Osteoblast (primary cell): ENCODE measurements at regions not wholly inside any gene's neighbourhood (a gene's known extent, or its start where the extent isn't known, plus 50 kb on each side); places are given as distances from the start of the nearest gene placed in this dataset.
"Not testable (repeated sequence)": the region's sequence is repeated elsewhere in the genome, so short reads cannot be mapped to it uniquely, and the experiment has no call there.

Experiments
- DNase-seq: peaks from one replicate; pipeline ENCODE4 v3.0.0; 2011; ENCODE audit warnings: low spot score, mixed read lengths; ENCODE audit not compliant: insufficient read length; ENCODE audit errors: missing footprints
- H2AFZ ChIP-seq: 2 replicates; pipeline ENCODE4 v1.6.0; 2011; ENCODE audit warnings: mild to moderate bottlenecking, low read length
- H3K27ac ChIP-seq: 2 replicates; pipeline ENCODE4 v1.5.1; 2011; ENCODE audit warnings: mild to moderate bottlenecking, low read depth, low read length, moderate library complexity
- H3K27me3 ChIP-seq: 2 replicates; pipeline ENCODE4 v1.6.0; 2012; ENCODE audit warnings: mild to moderate bottlenecking, control low read depth, inconsistent platforms, low read length, moderate library complexity; ENCODE audit not compliant: insufficient read depth
- H3K36me3 ChIP-seq: 2 replicates; pipeline ENCODE4 v1.5.1; 2011; ENCODE audit warnings: mild to moderate bottlenecking, low read length, control low read depth, moderate library complexity; ENCODE audit not compliant: insufficient read depth
- H3K4me1 ChIP-seq: 2 replicates; pipeline ENCODE4 v1.5.1; 2011; ENCODE audit warnings: mild to moderate bottlenecking, low read length, control low read depth, moderate library complexity; ENCODE audit not compliant: insufficient read depth
- H3K4me2 ChIP-seq: 2 replicates; pipeline ENCODE4 v1.6.0; 2011; ENCODE audit warnings: mild to moderate bottlenecking, low read length; ENCODE audit not compliant: insufficient read depth
- H3K4me3 ChIP-seq: fragments of 200-600 bp; sonication (generic); 3 replicates; pipeline ENCODE4 v1.5.1; 2012; ENCODE audit warnings: mild to moderate bottlenecking, low read length, inconsistent platforms; ENCODE audit not compliant: insufficient read depth
- H3K79me2 ChIP-seq: 2 replicates; pipeline ENCODE4 v1.6.0; 2012; ENCODE audit warnings: mild to moderate bottlenecking, low read length, control low read depth, inconsistent platforms; ENCODE audit not compliant: insufficient read depth
- H3K9me3 ChIP-seq: 2 replicates; pipeline ENCODE4 v1.5.1; 2011; ENCODE audit warnings: low read depth, low read length, control low read depth
- H4K20me1 ChIP-seq: 2 replicates; pipeline ENCODE4 v1.6.0; 2012; ENCODE audit warnings: mild to moderate bottlenecking, low read length, control low read depth; ENCODE audit not compliant: insufficient read depth
- TF ChIP-seq, protein P1 (sequence below): IDR thresholded peaks from 2 replicates; pipeline ENCODE4 v1.5.1; 2011; ENCODE audit warnings: mild to moderate bottlenecking, low read depth, low read length, moderate library complexity; ENCODE audit errors: extremely low read depth

DNA sequence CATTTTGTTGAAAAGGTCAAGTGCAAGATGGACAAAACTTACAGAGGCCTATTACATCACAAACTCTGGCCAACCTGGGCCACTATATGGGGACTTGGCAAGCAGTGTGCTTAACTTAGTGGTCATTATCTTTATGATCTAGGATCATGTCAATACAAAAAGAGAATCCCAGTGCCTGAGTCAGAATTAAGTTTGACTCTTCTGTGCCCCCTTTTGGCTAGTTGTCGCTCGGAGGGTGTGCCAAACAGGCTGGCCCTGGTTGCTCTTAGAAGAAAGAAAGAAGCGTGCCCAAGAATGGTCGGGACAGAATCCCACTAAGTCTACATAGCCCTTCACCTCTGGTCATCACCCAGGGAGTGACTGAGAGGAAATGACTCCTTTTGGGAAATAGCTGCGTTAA is 100.1 kb downstream of the EIF4E start:
- Histone ChIP-seq H3K9me3 (no peaks in the 10 kb centered on the region), H3K27ac (no peak overlapping the region), H3K27me3 (no peaks in the 10 kb centered on the region), H3K4me2 (no peak overlapping the region), H4K20me1 (no peaks in the 10 kb centered on the region), H3K79me2 (no peaks in the 10 kb centered on the region), H3K36me3 (no peaks in the 10 kb centered on the region), H2AFZ (no peak overlapping the region), H3K4me3 (no peak overlapping the region), H3K4me1 (no peaks in the 10 kb centered on the region)
- DNase-seq, result no peak
- TF ChIP-seq, protein P1, sequence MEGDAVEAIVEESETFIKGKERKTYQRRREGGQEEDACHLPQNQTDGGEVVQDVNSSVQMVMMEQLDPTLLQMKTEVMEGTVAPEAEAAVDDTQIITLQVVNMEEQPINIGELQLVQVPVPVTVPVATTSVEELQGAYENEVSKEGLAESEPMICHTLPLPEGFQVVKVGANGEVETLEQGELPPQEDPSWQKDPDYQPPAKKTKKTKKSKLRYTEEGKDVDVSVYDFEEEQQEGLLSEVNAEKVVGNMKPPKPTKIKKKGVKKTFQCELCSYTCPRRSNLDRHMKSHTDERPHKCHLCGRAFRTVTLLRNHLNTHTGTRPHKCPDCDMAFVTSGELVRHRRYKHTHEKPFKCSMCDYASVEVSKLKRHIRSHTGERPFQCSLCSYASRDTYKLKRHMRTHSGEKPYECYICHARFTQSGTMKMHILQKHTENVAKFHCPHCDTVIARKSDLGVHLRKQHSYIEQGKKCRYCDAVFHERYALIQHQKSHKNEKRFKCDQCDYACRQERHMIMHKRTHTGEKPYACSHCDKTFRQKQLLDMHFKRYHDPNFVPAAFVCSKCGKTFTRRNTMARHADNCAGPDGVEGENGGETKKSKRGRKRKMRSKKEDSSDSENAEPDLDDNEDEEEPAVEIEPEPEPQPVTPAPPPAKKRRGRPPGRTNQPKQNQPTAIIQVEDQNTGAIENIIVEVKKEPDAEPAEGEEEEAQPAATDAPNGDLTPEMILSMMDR, result peak; percentile 20

DNA sequence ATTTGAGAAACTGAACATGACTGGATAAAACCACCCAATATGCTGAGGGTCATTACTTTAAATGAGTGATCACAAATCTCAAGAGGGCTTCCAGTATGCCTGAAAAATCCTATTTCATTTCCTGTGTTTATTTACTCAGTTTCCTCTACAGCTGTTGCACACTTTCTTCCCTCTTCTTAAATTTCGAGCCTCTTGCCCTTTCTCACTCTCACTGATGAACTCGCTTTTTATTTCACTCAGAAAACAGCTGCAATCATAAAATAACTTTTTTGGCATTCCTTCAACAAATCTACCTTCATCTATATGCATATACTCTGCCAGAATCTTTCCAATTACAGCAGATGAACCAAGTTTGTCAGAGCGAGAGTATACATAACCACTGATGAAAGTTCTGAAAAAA is 101.3 kb downstream of the EIF4E start:
- Histone ChIP-seq H3K27ac (no peak overlapping the region), H3K27me3 (no peaks in the 10 kb centered on the region), H2AFZ (no peak overlapping the region), H3K4me3 (no peak overlapping the region), H4K20me1 (no peaks in the 10 kb centered on the region), H3K79me2 (no peaks in the 10 kb centered on the region), H3K4me2 (no peak overlapping the region), H3K9me3 (no peaks in the 10 kb centered on the region), H3K36me3 (no peaks in the 10 kb centered on the region), H3K4me1 (no peaks in the 10 kb centered on the region)
- DNase-seq, result no peak
- TF ChIP-seq, protein P1, result no peak

DNA sequence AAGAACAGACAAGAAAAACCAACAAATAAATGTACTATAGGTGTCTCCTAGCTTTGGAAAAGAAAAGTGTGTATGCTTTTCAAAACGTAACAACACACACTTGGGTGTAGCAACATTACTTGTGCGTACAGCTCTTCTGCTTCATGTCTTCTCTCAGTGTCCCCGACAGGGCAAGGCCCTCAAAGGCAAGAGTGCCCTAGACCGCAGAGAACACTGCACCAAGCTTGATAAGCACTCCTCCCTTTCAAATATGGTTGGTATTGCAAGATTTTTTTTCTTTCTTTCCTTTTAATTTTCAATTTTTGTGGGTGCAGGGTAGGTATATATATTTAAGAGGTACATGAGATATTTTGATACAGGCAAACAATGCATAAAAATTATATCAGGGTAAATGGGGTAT is 106.8 kb downstream of the EIF4E start:
- Histone ChIP-seq H3K4me3 (no peak overlapping the region), H3K36me3 (no peaks in the 10 kb centered on the region), H2AFZ (no peak overlapping the region), H3K4me1 (no peaks in the 10 kb centered on the region), H3K27me3 (no peaks in the 10 kb centered on the region), H3K9me3 (no peaks in the 10 kb centered on the region), H3K4me2 (no peak overlapping the region), H3K79me2 (no peaks in the 10 kb centered on the region), H4K20me1 (no peaks in the 10 kb centered on the region), H3K27ac (no peak overlapping the region)
- TF ChIP-seq, protein P1, result no peak
- no peak for DNase-seq

DNA sequence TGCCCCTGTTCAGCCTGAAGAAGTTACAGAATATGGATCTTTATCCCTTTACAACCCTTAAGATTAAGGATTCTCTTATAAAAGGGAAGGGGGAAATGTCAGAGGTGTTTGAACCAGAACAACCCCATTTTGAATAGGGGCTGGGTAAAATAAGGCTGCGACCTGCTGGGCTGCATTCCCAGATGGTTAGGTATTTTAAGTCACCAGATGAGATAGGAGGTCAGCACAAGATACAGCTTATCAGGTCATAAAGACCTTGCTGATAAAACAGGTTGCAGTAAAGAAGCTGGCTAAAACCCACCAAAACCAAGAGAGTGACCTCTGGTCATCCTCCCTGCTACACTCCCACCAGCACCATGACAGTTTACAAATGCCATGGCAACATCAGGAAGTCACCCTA is 110.8 kb downstream of the EIF4E start:
- not testable (repeated sequence) for H3K9me3 ChIP-seq, H4K20me1 ChIP-seq, H3K4me2 ChIP-seq, DNase-seq, H3K27ac ChIP-seq, H3K79me2 ChIP-seq, H3K4me3 ChIP-seq, H2AFZ ChIP-seq, H3K4me1 ChIP-seq, H3K36me3 ChIP-seq, H3K27me3 ChIP-seq

DNA sequence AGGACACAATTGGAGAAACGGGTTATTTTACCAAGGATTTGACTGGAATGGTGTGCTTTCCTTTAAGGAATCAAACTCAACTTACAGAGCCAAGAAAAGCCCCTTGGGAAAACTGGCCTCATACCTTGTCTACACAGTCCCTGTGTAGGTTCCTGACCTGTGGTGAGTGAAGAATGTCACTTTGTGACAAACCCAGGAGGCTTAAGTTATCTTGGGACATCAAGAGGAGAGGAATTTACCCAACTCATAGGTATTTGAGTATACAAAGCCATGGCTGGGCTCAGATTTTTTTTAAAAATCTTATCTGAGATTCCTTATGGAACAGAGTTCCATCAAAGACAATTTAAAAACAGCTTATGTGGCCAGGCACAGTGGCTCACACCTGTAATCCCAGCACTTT is 112.1 kb downstream of the EIF4E start:
- Histone ChIP-seq H3K4me3 (no peak overlapping the region), H2AFZ (no peak overlapping the region), H3K27me3 (peaks cover 8% of the 10 kb centered on the region), H3K27ac (no peak overlapping the region), H3K9me3 (no peaks in the 10 kb centered on the region), H3K36me3 (no peaks in the 10 kb centered on the region), H3K4me1 (no peaks in the 10 kb centered on the region), H4K20me1 (no peaks in the 10 kb centered on the region), H3K4me2 (no peak overlapping the region), H3K79me2 (no peaks in the 10 kb centered on the region)
- TF ChIP-seq, protein P1, result no peak
- no peak for DNase-seq
